ENCODE measurements at regions not wholly inside any gene's neighbourhood (a gene's known extent, or its start where the extent isn't known, plus 50 kb on each side); places are given as distances from the start of the nearest gene placed in this dataset.

DNA sequence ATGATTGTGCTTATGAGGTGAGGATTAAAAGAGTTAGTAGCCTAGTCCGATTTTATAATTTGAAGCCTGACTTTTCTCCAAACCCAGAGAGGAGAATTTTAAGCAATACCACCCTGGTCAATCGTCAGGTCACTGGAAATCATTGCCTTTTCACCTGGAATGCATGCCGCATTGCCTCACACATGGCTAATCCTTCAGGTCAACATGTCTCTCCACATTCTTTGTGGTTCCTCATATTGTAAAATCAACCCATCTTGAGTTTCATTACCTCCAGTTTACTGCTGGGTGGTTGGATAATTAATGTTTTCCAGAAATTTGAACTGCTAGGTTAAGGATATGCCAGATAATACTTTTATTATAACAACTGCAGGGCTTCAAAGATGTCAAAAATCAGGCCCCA lies 55.6 kb upstream of the SEMA3E start:
- Histone ChIP-seq H3K9ac (ENCODE audit: insufficient read length) (no peak overlapping the region), H3K4me3 (no peak overlapping the region), H3K36me3 (ENCODE audit: insufficient read depth, low read length) (no peaks in the 10 kb centered on the region), H3K27ac (no peak overlapping the region), H3K9me3 (ENCODE audit: low read depth, low read length) (no peaks in the 10 kb centered on the region)
- no peak for DNase-seq (ENCODE audit: low read depth, low spot score)
- TF ChIP-seq FOXP2 (optimal IDR thresholded peaks at IDR 0.05; ENCODE audit: control extremely low read depth, extremely low read length, insufficient read depth), result no peak

DNA sequence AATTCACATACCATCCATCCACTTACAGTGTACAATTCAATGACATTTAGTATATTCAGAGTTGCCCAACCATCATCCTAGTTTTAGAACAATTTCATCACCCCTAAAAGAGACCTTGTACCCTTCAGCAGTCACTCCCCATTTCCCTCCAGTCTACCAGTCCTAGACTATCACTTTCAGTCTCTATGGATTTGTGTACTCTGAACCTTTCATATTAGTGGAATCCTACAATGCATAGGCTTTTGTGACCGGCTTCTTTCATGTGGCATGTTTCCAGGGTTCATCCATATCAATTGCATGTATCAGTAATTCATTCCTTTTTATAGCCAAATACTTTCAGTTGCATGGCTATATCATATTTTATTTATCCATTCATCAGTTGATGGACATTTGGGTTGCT lies 53.5 kb upstream of the SEMA3E start:
- no peak overlapping the region for H3K9ac ChIP-seq (ENCODE audit: insufficient read length)
- H3K4me3 ChIP-seq, result no peak overlapping the region
- TF ChIP-seq FOXP2 (optimal IDR thresholded peaks at IDR 0.05; ENCODE audit: control extremely low read depth, extremely low read length, insufficient read depth) (no peak), EZH2 (IDR thresholded peaks at IDR 0.05) (no peak)
- no peak overlapping the region for H3K27ac ChIP-seq
- no peaks in the 10 kb centered on the region for H3K36me3 ChIP-seq (ENCODE audit: insufficient read depth, low read length)
- no peak for DNase-seq (ENCODE audit: low read depth, low spot score)
- H3K9me3 ChIP-seq (ENCODE audit: low read depth, low read length), result no peaks in the 10 kb centered on the region

DNA sequence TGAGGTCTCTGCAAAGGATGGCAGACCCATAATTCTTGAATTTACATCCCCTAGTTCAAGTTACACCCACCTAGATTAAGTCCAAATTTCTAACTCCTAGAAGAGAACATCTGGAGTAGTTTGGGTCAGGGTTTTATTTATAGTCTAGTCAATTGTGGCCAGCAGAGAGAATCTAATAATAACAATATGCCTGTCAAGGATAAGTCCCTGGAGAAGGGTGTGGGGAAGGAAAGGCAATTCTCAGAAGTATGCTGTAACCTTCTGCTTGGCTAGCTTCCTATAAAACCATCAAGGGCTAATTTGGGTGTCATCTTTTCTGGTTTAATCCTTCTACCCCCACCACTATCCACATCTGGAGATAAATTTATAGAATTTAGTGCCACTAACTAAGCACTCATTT lies 52.8 kb upstream of the SEMA3E start:
- no peaks in the 10 kb centered on the region for H3K9me3 ChIP-seq (ENCODE audit: low read depth, low read length)
- H3K27ac ChIP-seq, result no peak overlapping the region
- no peak overlapping the region for H3K9ac ChIP-seq (ENCODE audit: insufficient read length)
- no peak for DNase-seq (ENCODE audit: low read depth, low spot score)
- no peaks in the 10 kb centered on the region for H3K36me3 ChIP-seq (ENCODE audit: insufficient read depth, low read length)
- H3K4me3 ChIP-seq, result no peak overlapping the region
- TF ChIP-seq EZH2 (IDR thresholded peaks at IDR 0.05), result no peak
- TF ChIP-seq FOXP2 (optimal IDR thresholded peaks at IDR 0.05; ENCODE audit: control extremely low read depth, extremely low read length, insufficient read depth), result no peak
- no peak for TF ChIP-seq POLR2AphosphoS5 (IDR thresholded peaks at IDR 0.05; ENCODE audit: borderline replicate concordance, low read depth, low read length)
